ENCODE measurements at regions not wholly inside any gene's neighbourhood (a gene's known extent, or its start where the extent isn't known, plus 50 kb on each side); places are given as distances from the start of the nearest gene placed in this dataset.

- TF ChIP-seq, protein P1, sequence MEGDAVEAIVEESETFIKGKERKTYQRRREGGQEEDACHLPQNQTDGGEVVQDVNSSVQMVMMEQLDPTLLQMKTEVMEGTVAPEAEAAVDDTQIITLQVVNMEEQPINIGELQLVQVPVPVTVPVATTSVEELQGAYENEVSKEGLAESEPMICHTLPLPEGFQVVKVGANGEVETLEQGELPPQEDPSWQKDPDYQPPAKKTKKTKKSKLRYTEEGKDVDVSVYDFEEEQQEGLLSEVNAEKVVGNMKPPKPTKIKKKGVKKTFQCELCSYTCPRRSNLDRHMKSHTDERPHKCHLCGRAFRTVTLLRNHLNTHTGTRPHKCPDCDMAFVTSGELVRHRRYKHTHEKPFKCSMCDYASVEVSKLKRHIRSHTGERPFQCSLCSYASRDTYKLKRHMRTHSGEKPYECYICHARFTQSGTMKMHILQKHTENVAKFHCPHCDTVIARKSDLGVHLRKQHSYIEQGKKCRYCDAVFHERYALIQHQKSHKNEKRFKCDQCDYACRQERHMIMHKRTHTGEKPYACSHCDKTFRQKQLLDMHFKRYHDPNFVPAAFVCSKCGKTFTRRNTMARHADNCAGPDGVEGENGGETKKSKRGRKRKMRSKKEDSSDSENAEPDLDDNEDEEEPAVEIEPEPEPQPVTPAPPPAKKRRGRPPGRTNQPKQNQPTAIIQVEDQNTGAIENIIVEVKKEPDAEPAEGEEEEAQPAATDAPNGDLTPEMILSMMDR (IDR thresholded peaks at IDR 0.05; ENCODE audit: control insufficient read depth, insufficient read depth, low read depth, low read length, missing control alignments), result no peak
- no peak for DNase-seq (ENCODE audit: low read depth)
- no peak overlapping the region for H3K4me3 ChIP-seq (ENCODE audit: control insufficient read depth, low read depth, low read length)
Observed at GRCh38 chr3:99159220-99159762, 257.8 kb upstream of the DCBLD2 start.

DNA sequence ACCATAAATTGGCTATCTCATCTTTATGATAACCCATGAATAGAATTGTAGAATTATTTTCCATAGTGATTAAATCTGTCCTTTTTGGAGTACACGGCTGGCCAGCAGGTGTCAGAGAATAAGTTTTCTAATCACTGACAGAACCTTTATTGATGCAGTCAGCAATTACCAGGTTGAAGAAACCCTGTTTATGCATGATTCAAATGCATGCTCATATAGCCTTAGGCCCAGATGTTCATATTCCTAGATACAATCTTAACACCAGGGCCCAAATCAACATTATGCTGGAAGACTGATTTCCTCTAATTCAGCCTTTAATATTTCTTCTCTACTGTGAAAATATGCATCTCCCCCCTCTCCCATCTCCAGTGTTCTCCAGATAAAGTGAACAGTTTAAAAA, 243.5 kb upstream of the DCBLD2 start:
- DNase-seq (ENCODE audit: low read depth), result no peak
- H3K4me3 ChIP-seq (ENCODE audit: control insufficient read depth, low read depth, low read length), result no peak overlapping the region
- TF ChIP-seq, protein P1 (IDR thresholded peaks at IDR 0.05; ENCODE audit: control insufficient read depth, insufficient read depth, low read depth, low read length, missing control alignments), result no peak

GRCh38 chr3:99143493-99143892, 242.0 kb upstream of the DCBLD2 start:
- no peak for DNase-seq (ENCODE audit: low read depth)
- H3K4me3 ChIP-seq (ENCODE audit: control insufficient read depth, low read depth, low read length), result no peak overlapping the region
- TF ChIP-seq, protein P1 (IDR thresholded peaks at IDR 0.05; ENCODE audit: control insufficient read depth, insufficient read depth, low read depth, low read length, missing control alignments), result no peak

- DNase-seq (ENCODE audit: low read depth), result no peak
- TF ChIP-seq, protein P1 (IDR thresholded peaks at IDR 0.05; ENCODE audit: control insufficient read depth, insufficient read depth, low read depth, low read length, missing control alignments), result no peak
- H3K4me3 ChIP-seq (ENCODE audit: control insufficient read depth, low read depth, low read length), result no peak overlapping the region
Observed at GRCh38 chr3:99134986-99135385, 233.5 kb upstream of the DCBLD2 start.

DNA sequence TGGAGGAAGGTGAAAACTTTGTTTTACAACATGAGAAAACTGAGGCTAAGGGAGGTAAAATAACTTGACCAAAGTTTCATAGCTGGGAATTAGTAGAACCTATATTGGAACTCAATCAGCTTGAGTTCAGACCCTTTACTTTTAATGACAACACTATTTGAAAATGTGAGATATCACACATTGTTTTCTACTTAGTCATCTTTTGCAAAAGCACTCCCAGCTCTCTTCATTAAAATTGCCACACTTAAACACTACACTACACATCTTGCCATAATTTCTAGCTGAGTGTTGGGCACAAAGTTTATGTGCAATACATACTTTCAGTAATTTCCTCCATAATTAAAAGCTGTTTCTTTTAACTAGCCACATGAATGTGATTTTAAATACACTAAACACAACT, 230.4 kb upstream of the DCBLD2 start:
- no peak for DNase-seq (ENCODE audit: low read depth)
- no peak overlapping the region for H3K4me3 ChIP-seq (ENCODE audit: control insufficient read depth, low read depth, low read length)
- TF ChIP-seq, protein P1 (IDR thresholded peaks at IDR 0.05; ENCODE audit: control insufficient read depth, insufficient read depth, low read depth, low read length, missing control alignments), result no peak

DNA sequence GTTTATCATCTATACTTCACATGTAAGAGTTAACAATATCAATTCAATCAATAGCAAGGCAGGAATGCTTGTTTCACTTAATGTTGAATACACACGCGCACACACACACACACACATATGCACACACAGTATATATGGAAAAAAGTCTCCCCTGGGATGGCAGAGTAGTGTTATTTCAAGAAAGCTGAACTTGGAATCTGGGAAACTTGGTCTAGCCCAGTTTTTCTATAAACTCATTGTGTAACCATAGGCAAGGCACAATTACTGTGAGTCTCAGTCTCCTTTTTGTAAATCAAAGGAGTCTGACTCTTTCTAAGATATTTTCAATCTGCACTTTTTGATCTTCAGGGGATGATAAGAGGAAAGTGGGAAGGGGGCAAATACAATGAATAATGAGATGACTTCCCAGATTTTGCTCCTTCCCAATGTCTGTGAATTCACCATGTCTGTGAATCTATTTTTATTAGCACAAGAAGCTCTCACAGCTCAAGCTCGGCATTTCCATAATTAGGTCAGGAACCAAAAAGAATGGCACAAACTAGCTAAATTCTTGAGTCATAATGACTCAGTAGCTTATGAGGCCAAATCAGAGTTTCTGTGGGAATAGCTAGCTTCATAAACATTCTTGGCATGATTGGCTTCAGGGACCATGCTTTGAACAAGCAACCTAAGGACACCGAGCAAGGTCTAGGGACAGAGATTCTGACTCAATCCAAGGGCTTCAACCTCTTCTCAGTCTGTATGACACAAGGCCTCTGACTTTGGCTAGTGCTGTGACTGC, 227.4 kb upstream of the DCBLD2 start:
- TF ChIP-seq, protein P1 (IDR thresholded peaks at IDR 0.05; ENCODE audit: control insufficient read depth, insufficient read depth, low read depth, low read length, missing control alignments), result no peak
- H3K4me3 ChIP-seq (ENCODE audit: control insufficient read depth, low read depth, low read length), result no peak overlapping the region
- peak; percentile 92 for DNase-seq (ENCODE audit: low read depth)

Measured in AG09309 (cell line).